Gastrocnemius medialis (tissue), 4 donors: ENCODE measurements at regions not wholly inside any gene's neighbourhood (a gene's known extent, or its start where the extent isn't known, plus 50 kb on each side); places are given as distances from the start of the nearest gene placed in this dataset.

Experiments used
- POLR2A ChIP-seq, 2 donors: fragments of 450-650 bp; IDR thresholded peaks; one replicate each; pipeline ENCODE4 v1.6.1; 2017; ENCODE audit warnings: antibody characterized with exemption in 2 of 2, mild to moderate bottlenecking in 2 of 2, moderate library complexity in 2 of 2
- TF ChIP-seq, protein P1 (sequence below), 5 experiments: fragments of 450-650 bp in 3 of 5; fragments of 200-600 bp in 2 of 5; sonication (generic) in 2 of 5; IDR thresholded peaks in 4 of 5; conservative IDR thresholded peaks in 1 of 5; 1 replicate in 4 of 5; 2 replicates in 1 of 5; pipeline ENCODE4 v1.5.1; 2016 to 2019; ENCODE audit warnings: antibody characterized with exemption in 5 of 5, mild to moderate bottlenecking in 3 of 5, moderate library complexity in 3 of 5

DNA sequence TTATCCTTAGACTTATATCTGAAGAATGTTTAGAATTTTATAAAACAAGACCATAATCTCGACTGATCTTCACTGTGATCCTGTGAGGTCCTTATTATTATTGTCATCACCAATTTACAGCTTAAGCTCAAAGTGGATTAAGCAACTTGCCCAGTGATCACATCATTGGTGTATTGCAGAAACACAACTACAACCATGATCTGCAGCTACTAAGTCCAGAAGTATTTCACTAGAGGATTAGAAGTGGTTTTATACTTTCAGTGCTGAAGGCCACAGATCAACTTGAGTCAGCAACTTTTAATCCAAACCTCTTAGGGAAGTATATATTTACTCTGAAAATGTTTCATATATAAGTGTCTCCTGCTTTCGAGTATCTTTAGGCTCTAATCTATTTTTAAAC is 624.3 kb upstream of the SOX9 start:
- TF ChIP-seq, protein P1, sequence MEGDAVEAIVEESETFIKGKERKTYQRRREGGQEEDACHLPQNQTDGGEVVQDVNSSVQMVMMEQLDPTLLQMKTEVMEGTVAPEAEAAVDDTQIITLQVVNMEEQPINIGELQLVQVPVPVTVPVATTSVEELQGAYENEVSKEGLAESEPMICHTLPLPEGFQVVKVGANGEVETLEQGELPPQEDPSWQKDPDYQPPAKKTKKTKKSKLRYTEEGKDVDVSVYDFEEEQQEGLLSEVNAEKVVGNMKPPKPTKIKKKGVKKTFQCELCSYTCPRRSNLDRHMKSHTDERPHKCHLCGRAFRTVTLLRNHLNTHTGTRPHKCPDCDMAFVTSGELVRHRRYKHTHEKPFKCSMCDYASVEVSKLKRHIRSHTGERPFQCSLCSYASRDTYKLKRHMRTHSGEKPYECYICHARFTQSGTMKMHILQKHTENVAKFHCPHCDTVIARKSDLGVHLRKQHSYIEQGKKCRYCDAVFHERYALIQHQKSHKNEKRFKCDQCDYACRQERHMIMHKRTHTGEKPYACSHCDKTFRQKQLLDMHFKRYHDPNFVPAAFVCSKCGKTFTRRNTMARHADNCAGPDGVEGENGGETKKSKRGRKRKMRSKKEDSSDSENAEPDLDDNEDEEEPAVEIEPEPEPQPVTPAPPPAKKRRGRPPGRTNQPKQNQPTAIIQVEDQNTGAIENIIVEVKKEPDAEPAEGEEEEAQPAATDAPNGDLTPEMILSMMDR (IDR thresholded peaks at IDR 0.05 in 4 of 5, conservative IDR thresholded peaks at IDR 0.05 in 1 of 5), result no peak
- no peak for TF ChIP-seq POLR2A (IDR thresholded peaks at IDR 0.05)
